ENCODE measurements at regions not wholly inside any gene's neighbourhood (a gene's known extent, or its start where the extent isn't known, plus 50 kb on each side); places are given as distances from the start of the nearest gene placed in this dataset.
"Not testable (repeated sequence)": the region's sequence is repeated elsewhere in the genome, so short reads cannot be mapped to it uniquely, and the experiment has no call there.

DNA sequence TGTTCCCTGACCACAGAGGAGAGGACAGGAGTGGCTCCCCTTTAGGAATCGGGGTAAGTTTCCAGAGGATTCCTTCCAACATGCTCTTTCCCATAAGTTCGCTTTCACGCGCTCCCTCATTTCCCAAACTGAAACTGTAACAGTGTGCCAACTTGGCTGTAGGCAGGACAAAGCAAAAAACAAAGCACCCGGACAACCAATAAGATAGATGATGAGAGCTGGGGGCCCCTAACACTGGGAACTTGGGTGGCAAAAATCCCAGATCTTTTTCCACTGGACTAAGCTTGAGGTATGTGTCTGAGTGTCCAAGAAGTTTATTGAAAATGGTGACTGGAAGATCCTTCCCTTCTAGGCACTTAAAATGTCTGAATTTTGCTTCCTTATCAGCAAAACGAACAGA, 258.7 kb upstream of the IL12B start:
- DNase-seq (ENCODE audit: low read depth), result no peak

DNA sequence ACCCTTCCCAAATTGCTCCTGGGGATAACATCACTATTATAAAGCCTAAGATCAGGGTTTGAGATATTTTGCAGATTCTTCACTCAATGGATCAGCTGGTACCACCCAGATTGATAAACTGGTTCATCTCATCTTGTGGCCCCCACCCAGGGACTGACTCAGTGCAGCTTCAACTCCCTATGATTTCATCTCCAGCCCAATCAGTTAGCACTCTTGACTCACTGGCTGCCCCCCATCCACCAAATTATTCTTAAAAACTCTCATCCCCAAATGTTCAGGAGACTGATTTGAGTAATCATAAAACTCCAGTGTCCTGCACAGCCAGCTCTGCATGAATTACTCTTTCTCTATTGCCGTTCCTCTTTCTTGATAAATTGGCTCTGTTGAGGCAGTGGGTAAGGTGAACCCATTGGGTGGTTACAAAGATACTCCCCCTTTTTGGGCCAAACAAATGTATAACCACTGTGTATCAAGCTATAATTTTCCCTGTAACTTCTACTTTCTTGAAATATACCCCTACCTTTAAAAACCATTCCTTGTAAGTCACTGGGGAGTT, 263.3 kb upstream of the IL12B start:
- no peak for DNase-seq (ENCODE audit: low read depth)

DNA sequence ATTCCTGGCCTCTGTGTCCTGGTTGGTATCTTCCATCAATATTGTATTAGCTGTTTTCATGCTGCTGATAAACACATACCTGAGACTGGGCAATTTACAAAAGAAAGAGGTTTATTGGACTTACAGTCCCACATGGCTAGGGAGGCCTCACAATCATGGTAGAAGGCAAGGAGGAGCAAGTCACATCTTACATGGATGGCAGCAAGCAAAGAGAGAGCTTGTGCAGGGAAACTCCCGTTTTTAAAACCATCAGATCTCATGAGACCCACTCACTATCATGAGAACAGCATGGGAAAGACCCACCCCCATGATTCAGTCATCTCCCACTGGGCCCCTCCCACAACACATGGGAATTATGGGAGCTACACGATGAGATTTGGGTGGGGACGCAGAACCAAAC, 265.3 kb upstream of the IL12B start:
- DNase-seq (ENCODE audit: low read depth), result not testable (repeated sequence)

DNA sequence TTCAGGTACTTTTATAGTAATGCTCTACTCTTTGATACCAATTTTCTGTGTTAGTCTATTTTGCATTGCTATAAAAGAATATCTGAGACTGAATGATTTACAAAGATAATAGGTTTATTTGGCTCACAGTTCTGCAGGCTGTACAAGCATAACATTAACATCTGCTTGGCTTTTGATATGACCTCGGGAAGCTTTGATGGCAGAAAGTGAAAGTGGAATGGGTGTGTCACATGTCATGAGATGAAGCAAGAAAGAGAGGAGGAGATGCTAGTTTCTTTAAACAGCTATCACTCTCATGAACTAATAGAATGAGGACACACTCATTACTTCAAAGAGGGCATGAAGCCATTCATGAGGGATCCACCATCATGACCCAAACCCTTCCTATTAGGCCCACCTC, 270.9 kb upstream of the IL12B start:
- DNase-seq (ENCODE audit: low read depth), result no peak

DNA sequence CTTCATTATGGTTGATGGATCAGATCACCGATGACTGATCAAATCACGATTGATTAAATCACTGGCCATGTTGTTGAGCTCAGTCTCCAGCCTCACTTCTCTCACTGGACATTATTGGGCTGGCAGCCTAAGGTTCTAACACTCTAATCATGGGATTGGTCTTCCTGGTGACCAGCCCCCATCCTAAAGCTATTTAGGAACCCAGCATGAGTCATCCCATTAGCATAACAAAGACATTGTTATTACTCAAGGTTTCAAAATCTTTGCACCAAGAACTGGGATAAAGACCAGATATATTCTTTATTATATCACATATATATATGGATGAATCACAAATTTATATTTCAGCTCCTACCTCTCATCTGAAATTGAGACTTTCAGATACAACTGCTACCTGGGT, 272.1 kb upstream of the IL12B start:
- no peak for DNase-seq (ENCODE audit: low read depth)

DNA sequence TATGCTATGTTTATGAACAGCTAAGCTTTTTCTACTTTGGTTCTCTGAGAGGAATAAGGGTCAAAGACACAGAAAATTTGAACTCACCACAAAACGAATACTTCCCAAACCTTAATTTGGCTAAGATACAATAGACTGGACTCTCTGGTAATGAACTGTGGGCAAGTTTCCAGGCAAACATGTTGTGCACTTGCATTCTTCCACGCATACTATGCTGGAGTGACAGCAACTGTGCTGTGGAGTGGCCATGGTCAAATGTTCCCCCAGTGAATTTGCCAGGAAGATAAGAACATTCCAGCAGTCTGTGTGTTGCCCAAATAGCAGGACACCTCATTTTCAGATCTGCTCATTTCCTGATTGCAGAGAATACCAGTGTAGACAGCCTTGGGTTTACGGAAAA, 275.3 kb upstream of the IL12B start:
- no peak for DNase-seq (ENCODE audit: low read depth)

DNA sequence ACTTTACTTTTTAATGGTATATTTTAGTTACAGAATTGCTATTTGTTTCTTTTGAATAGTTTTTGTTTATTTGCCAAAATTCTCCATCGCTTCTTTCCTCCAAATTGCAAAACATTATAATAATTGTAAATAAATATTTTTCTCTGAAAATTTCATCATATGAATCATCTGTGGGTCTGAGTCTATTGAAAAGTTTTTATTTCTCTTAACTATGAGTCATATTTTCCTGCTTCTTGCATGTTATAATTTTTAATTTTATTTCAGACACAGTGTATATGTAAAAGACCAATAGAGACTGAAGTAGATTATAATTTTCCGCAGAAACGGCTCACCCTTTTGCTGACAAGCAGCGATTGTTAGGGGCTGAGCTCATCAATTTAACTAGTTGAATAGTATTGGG, 279.1 kb upstream of the IL12B start:
- no peak for DNase-seq (ENCODE audit: low read depth)

DNA sequence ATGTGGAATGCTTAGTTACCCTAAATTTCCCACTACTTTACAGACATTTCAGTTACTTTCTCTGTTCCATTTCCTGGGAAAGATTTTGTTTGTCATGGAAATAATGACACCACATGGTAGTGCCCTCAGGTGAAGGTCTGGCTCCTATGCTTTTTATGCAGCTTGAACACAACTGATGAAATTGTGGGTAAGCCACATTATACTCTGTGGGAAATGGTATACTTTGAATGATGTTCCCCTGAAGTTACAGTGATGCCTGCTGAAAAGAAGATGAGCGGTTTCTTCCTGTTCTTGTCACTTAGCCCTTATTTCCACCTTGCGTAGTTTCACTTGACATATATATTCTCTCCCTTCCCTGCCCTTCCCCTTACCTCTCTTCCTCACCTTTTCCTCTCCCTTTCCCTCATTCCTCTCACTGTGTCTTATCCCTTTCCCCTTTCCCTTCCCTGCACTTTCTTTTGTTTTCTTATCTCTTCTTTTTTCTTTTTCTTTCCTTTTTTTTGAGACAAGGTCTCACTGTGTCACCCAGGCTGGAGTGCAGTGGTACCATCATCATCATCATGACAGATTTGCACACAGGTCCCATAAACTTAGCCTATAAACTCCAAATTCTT, 280.8 kb upstream of the IL12B start:
- no peak for DNase-seq (ENCODE audit: low read depth)

DNA sequence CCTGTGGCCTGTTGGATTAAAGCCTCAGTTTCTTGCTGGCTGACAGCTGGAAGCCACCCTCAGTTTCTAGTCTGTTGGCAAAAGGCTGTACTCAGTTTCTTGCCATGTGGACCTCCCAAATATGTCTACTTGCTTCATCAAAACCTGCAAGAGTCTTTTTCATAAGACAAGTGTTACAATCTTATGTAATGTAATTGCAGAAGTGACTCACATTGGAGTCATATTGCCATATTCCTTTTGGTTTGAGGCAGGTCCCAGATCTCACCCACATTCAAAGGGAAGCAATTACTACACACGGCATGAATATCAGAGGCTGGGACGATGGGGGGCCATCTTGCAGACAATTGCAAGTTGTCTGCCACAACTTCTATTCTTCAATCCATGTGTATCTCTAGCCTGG, 286.7 kb upstream of the IL12B start:
- no peak for DNase-seq (ENCODE audit: low read depth)

DNA sequence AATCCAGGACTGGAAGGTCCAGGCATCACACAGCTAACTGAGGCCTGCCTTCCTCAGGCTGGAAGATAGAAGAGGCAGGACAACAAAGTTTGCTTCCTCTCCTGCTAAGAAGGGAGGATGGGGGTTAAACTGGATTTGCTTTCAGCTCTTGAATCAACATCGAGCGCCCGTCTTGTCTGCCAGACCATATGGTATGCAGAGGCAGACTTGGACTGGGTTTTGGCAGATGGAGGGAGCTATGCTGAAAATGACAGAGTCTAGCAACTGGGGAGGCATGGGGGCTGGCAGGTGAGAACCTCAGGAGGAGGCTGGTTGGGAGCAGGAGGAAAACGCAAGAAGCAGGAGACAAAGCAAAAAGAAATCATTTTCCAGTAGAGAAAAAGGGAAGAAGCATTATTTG, 289.5 kb upstream of the IL12B start:
- DNase-seq (ENCODE audit: low read depth), result no peak

DNA sequence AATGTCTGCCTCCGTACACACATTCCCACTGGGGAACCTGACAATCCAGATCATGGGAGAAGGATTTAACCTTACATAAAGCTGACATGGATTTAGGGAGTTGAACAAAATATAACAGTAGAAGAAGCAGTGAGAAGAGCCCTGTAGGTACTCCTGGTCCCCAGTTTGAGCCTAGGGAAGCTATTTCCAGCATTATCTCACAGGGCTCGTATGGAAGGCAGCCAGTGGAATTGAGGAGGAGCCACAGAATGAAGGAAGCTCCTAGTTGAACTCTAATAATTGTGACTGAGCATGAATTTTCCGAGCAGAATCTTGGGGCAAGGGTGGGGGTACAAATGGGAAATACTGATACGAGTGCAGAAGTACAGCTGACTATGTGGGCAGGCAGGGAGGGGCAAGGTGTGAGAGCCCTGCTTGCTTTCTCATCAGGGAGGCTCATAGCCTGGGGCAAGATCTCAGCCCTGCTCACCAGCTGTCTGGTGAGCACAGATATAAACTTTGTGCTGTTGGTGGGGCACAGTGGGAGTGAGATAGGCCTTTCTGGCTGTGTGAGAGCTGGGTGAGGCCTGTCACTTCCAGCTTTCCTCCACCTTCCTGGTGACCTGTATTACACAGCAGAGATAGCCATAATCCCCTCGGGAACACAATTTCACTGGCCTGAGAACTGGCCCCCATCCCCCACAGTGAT, 290.7 kb upstream of the IL12B start:
- DNase-seq (ENCODE audit: low read depth), result no peak

DNA sequence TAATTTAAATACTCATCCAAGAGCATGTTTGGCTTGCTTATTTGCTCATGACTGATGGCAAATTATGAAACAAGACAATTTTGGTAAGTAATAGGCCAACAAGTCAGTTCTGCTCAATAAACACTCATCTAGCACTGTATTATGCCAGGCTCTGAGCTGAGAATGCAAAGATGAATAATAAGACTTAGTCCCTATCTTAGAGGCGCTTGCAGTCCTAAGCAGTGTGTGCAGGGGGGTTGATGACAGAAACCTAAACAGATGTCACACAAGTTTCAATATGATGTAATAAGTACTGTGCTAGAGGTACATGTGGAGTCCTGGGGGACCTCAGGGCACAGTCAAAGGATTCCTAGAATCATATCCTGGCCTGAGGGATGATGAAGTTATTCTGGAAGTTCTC, 287.6 kb upstream of the ADRA1B start:
- no peak for DNase-seq (ENCODE audit: low read depth)

DNA sequence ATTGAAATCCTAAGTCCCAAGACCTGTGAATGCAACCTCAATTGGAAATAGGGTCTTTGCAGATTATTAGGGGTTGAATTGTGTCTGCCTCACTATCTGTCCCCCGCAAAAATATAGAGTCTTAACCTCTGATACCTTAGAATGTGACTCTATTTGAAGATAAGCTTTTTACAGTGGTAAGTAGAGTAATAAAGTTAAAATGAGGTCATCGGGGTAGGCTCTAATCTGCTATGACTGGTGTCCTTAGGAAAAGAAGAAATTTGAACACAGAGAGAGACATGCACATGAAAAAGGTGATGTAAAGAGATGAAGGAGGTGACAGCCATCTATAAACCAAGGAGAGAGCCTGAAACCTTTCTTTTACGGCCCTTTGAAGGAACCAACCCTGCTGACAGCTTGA, 287.1 kb upstream of the ADRA1B start:
- DNase-seq (ENCODE audit: low read depth), result no peak

DNA sequence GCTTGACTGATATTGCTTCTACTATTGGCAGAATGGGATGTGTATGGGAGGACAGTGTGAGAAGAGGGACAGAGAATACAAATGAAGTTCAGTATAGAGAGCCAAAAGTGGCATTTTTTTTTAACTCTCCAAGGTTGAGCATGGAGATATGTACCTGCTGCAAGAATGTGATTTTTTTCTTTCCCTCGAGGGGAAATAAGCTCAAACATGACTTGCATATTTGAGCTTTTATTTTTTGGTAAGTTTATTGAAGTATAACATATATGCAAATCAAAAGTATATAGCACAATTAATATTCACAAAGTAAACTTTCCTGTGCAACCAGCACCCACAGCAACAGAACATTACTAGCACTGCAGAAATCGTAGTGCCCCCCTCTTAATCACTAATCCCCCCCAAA, 285.7 kb upstream of the ADRA1B start:
- no peak for DNase-seq (ENCODE audit: low read depth)

DNA sequence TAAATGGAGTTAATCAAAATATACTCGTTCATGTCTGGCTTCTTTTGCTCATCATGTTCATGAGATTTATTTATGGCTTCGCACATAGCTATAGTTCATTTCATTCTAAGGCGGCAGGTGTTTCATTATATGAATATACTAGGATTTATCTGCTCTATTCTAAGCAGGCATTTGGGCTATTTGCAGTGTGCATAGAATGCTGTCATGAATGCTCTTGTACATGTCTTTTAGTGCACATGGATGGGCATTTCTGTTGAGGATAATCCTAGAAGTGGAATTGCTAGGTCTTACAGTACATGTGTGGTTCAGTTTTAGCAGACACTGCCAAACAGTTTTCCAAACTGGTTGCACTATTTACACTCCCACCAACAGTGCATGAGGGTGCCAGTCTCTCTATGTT, 285.3 kb upstream of the ADRA1B start:
- DNase-seq (ENCODE audit: low read depth), result no peak

DNA sequence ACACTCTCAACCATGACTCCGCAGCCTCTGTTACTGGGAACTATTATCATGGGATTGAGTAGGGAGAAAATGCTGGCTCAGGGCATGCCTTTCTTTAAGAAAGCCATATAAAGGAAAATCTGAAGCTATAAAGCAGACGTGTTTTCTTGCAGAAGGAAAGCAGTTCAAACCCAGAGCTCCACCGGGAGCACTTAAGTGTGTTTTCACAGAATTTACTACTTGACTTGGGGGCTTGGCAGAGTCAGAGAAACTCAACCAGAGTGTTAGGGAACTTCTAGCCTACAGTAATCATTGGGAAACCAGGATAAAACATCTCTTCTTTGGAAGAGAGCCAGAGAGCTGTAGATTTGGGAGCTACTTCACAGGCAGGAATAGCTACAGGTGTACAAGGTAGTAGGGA, 283.4 kb upstream of the ADRA1B start:
- no peak for DNase-seq (ENCODE audit: low read depth)

DNA sequence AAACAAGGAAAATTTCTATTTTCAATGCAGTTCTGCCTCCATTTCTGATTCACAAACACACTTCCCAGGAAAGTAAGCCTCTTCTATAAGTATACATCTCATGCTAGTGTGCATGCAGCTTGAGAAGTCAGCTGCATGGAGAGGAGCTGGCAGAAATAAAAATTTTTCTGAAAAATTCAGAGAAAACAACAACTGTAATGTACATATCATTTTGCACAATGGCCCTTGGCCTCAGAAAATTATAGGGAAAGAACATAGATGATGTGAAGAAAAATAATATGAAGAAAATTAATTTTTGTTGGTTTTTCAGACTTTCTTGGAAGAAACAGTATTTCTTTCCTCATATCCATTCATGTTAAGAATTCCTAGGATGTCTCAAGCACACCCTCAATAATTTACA, 277.8 kb upstream of the ADRA1B start:
- DNase-seq (ENCODE audit: low read depth), result no peak

DNA sequence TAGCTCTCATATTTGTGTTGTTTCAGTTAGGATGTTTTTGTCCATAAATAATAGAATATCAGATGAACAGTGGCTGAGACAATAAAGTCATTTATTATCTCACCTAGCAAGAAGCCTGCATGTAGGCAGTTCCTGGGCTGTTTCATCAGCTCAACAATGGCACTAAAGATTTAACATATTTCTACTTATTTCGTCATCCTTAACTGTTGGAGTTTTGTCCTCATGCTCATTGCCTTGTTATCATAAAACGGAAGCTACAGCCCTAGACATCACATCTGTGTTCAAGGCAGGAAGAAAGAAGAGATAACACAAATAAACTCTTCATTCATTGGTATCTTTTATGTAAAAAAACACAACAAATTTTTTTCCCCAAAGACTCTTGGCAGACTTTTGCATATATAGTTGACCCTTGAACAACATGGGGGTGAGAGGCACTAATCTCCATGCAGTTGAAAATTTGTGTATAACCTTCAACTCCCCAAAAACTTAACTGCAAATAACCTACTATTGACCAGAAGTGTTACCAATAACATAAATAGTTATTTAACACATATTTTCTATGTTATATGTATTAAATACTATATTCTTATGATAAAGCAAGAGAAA, 277.2 kb upstream of the ADRA1B start:
- no peak for DNase-seq (ENCODE audit: low read depth)

DNA sequence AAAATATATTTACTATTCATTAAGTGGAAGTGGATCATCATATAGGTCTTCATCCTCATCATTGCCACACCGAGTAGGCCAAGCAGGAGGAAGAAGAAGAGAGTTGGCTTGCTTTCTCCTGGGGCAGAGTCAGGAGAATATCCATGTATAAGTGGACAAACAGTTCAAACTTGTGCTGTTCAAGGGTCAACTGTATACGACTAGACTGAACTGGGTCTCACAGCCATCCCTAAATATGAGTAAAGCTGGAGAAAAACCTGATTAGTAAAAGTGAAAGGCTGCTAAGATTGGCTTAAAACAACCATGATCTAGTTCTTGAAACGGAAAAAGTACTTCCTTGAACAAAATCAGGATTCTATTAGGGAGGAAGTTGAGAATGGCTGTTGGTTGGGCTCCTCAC, 276.7 kb upstream of the ADRA1B start:
- no peak for DNase-seq (ENCODE audit: low read depth)

DNA sequence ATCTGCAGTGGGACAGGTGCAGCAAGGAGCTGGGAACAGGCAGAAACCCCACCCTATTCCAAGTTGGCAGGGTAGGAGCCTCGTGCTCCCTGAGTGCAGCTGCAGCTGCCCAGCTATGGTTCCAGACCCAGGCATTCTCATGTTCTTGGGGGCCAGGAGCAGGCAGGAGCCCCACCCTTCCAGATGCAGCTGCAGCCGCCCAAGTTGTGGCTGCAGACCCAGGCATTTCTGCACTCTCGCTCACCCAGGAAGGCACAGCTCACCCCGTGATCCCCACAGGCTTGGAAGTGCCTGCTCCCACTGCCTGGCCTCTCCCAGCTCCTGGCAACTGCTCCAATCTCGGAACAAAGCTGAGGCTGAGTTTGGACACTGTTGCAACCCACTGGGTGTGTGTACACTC, 275.8 kb upstream of the ADRA1B start:
- DNase-seq (ENCODE audit: low read depth), result no peak

DNA sequence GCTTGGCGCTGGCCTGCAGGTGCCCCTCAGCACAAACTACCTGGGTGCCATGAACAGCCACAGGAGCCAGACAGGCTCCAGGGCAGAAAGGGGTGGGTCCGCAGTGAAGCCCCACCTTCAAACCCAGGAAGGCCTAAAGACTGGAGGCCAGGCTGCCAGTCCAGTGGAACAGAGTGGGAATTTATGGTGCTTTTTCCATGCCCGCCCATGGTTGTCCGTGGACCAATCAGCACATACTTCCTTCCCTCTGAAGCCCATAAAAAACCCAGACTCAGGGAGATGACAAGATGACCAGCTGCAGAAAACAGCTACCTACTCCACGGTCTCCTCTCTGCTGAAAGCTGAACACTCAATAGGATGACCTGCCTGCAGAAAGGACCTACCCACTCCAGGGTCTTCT, 275.4 kb upstream of the ADRA1B start:
- DNase-seq (ENCODE audit: low read depth), result no peak

DNA sequence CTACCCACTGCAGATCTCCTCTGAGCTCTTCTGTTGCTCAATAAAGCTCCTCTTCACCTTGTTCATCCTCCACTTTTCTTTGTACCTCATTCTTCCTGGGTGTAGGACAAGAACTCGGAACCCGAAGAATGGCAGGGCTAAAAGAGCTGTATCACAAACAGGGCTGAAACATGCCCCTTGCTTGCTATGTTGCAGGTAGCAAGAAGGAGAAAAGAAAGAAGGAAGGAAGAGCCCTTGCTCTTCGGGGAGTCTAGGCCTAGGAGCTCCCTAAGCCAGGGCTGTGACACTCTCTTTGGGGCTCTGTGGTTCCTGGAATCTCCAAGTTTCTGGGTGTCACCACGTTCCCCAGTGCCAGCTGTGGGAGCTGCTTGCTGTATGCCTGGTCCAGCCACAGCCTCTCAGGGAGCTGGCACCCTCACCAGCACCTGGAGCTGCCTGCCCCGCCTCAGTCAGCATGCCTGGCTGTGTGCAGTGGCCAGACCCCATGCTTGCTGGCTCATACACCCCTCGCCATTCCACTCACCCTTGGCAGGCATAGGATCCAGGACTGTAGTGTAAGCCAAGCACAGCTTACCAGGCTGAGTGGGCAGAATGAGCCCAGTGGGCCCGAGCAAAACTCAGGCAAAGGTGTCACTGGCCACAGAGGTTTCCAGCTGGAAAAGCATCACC, 274.8 kb upstream of the ADRA1B start:
- DNase-seq (ENCODE audit: low read depth), result no peak

DNA sequence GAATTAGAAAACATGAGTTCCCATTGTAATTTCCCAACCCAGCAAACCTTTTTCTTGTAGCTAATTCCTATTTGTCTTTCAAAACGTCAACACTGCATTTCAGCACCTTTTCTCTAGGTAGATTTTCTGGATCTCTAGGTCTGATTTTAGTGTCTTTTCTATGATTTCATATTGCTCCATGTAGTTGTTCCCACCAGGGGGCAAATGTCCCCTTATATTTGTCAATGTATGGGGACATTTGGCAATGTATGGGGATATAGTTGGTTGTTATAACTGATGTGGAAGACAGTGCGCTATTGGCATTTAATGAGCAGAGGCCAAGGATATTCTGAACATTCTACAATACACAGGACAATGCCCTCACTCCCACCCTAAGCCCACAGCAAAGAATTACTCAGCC, 273.9 kb upstream of the ADRA1B start:
- DNase-seq (ENCODE audit: low read depth), result no peak
